ENCODE measurements at regions not wholly inside any gene's neighbourhood (a gene's known extent, or its start where the extent isn't known, plus 50 kb on each side); places are given as distances from the start of the nearest gene placed in this dataset.

GRCh38 chr2:106599540-106599939 is 112.4 kb downstream of the CD8B2 start:
- no peaks in the 10 kb centered on the region for H3K9me3 ChIP-seq (ENCODE audit: control insufficient read depth, low read depth, low read length)
- no peak overlapping the region for H3K9ac ChIP-seq (ENCODE audit: low read length)
- no peaks in the 10 kb centered on the region for H3K4me1 ChIP-seq (ENCODE audit: control insufficient read depth, low read depth, low read length)
- H3K27ac ChIP-seq (ENCODE audit: low read length), result no peak overlapping the region
- H3K27me3 ChIP-seq (ENCODE audit: control insufficient read depth, insufficient read depth, low read length), result no peaks in the 10 kb centered on the region
- no peaks in the 10 kb centered on the region for H3K36me3 ChIP-seq (ENCODE audit: control insufficient read depth, low read depth, low read length)
- H3K4me3 ChIP-seq (ENCODE audit: low read length), result no peak overlapping the region

GRCh38 chr2:106602042-106602441 is 114.9 kb downstream of the CD8B2 start:
- no peaks in the 10 kb centered on the region for H3K9me3 ChIP-seq (ENCODE audit: control insufficient read depth, low read depth, low read length)
- no peak overlapping the region for H3K4me3 ChIP-seq (ENCODE audit: low read length)
- no peak overlapping the region for H3K27ac ChIP-seq (ENCODE audit: low read length)
- H3K4me1 ChIP-seq (ENCODE audit: control insufficient read depth, low read depth, low read length), result no peaks in the 10 kb centered on the region
- H3K36me3 ChIP-seq (ENCODE audit: control insufficient read depth, low read depth, low read length), result no peaks in the 10 kb centered on the region
- no peaks in the 10 kb centered on the region for H3K27me3 ChIP-seq (ENCODE audit: control insufficient read depth, insufficient read depth, low read length)
- no peak overlapping the region for H3K9ac ChIP-seq (ENCODE audit: low read length)

GRCh38 chr2:106606652-106607051 is 119.5 kb downstream of the CD8B2 start:
- H3K27me3 ChIP-seq (ENCODE audit: control insufficient read depth, insufficient read depth, low read length), result no peaks in the 10 kb centered on the region
- no peaks in the 10 kb centered on the region for H3K4me1 ChIP-seq (ENCODE audit: control insufficient read depth, low read depth, low read length)
- H3K36me3 ChIP-seq (ENCODE audit: control insufficient read depth, low read depth, low read length), result no peaks in the 10 kb centered on the region
- no peaks in the 10 kb centered on the region for H3K9me3 ChIP-seq (ENCODE audit: control insufficient read depth, low read depth, low read length)
- no peak overlapping the region for H3K27ac ChIP-seq (ENCODE audit: low read length)
- no peak overlapping the region for H3K4me3 ChIP-seq (ENCODE audit: low read length)
- H3K9ac ChIP-seq (ENCODE audit: low read length), result no peak overlapping the region

GRCh38 chr2:106607371-106607770 is 120.2 kb downstream of the CD8B2 start:
- Histone ChIP-seq H3K27ac (ENCODE audit: low read length) (no peak overlapping the region), H3K4me1 (ENCODE audit: control insufficient read depth, low read depth, low read length) (no peaks in the 10 kb centered on the region), H3K4me3 (ENCODE audit: low read length) (no peak overlapping the region), H3K36me3 (ENCODE audit: control insufficient read depth, low read depth, low read length) (no peaks in the 10 kb centered on the region), H3K27me3 (ENCODE audit: control insufficient read depth, insufficient read depth, low read length) (no peaks in the 10 kb centered on the region), H3K9ac (ENCODE audit: low read length) (no peak overlapping the region), H3K9me3 (ENCODE audit: control insufficient read depth, low read depth, low read length) (no peaks in the 10 kb centered on the region)

GRCh38 chr2:106609780-106610179 is 122.6 kb downstream of the CD8B2 start:
- Histone ChIP-seq H3K27me3 (ENCODE audit: control insufficient read depth, insufficient read depth, low read length) (no peaks in the 10 kb centered on the region), H3K36me3 (ENCODE audit: control insufficient read depth, low read depth, low read length) (no peaks in the 10 kb centered on the region), H3K27ac (ENCODE audit: low read length) (no peak overlapping the region), H3K9ac (ENCODE audit: low read length) (no peak overlapping the region), H3K9me3 (ENCODE audit: control insufficient read depth, low read depth, low read length) (peaks cover 4% of the 10 kb centered on the region), H3K4me3 (ENCODE audit: low read length) (no peak overlapping the region), H3K4me1 (ENCODE audit: control insufficient read depth, low read depth, low read length) (no peaks in the 10 kb centered on the region)

GRCh38 chr2:106614511-106615291 is 127.5 kb downstream of the CD8B2 start:
- Histone ChIP-seq H3K9me3 (ENCODE audit: control insufficient read depth, low read depth, low read length) (peaks cover 4% of the 10 kb centered on the region), H3K27me3 (ENCODE audit: control insufficient read depth, insufficient read depth, low read length) (no peaks in the 10 kb centered on the region), H3K4me3 (ENCODE audit: low read length) (no peak overlapping the region), H3K27ac (ENCODE audit: low read length) (no peak overlapping the region), H3K9ac (ENCODE audit: low read length) (no peak overlapping the region), H3K4me1 (ENCODE audit: control insufficient read depth, low read depth, low read length) (peaks cover 8% of the 10 kb centered on the region), H3K36me3 (ENCODE audit: control insufficient read depth, low read depth, low read length) (no peaks in the 10 kb centered on the region)

- Histone ChIP-seq H3K4me1 (ENCODE audit: control insufficient read depth, low read depth, low read length) (peaks cover 8% of the 10 kb centered on the region), H3K9ac (ENCODE audit: low read length) (no peak overlapping the region), H3K27ac (ENCODE audit: low read length) (no peak overlapping the region), H3K27me3 (ENCODE audit: control insufficient read depth, insufficient read depth, low read length) (no peaks in the 10 kb centered on the region), H3K36me3 (ENCODE audit: control insufficient read depth, low read depth, low read length) (no peaks in the 10 kb centered on the region), H3K4me3 (ENCODE audit: low read length) (no peak overlapping the region), H3K9me3 (ENCODE audit: control insufficient read depth, low read depth, low read length) (no peaks in the 10 kb centered on the region)
Measured at GRCh38 chr2:106618614-106619013, 131.4 kb downstream of the CD8B2 start.

GRCh38 chr2:106623456-106623855 is 136.3 kb downstream of the CD8B2 start:
- Histone ChIP-seq H3K4me3 (ENCODE audit: low read length) (no peak overlapping the region), H3K27me3 (ENCODE audit: control insufficient read depth, insufficient read depth, low read length) (no peaks in the 10 kb centered on the region), H3K9ac (ENCODE audit: low read length) (no peak overlapping the region), H3K4me1 (ENCODE audit: control insufficient read depth, low read depth, low read length) (peaks cover 7% of the 10 kb centered on the region), H3K27ac (ENCODE audit: low read length) (no peak overlapping the region), H3K36me3 (ENCODE audit: control insufficient read depth, low read depth, low read length) (no peaks in the 10 kb centered on the region), H3K9me3 (ENCODE audit: control insufficient read depth, low read depth, low read length) (peaks cover under 1% of the 10 kb centered on the region)

GRCh38 chr2:106624787-106625380 is 137.7 kb downstream of the CD8B2 start:
- no peak overlapping the region for H3K9ac ChIP-seq (ENCODE audit: low read length)
- H3K4me1 ChIP-seq (ENCODE audit: control insufficient read depth, low read depth, low read length), result no peaks in the 10 kb centered on the region
- H3K27ac ChIP-seq (ENCODE audit: low read length), result no peak overlapping the region
- H3K27me3 ChIP-seq (ENCODE audit: control insufficient read depth, insufficient read depth, low read length), result no peaks in the 10 kb centered on the region
- H3K4me3 ChIP-seq (ENCODE audit: low read length), result no peak overlapping the region
- H3K9me3 ChIP-seq (ENCODE audit: control insufficient read depth, low read depth, low read length), result peaks cover 3% of the 10 kb centered on the region
- H3K36me3 ChIP-seq (ENCODE audit: control insufficient read depth, low read depth, low read length), result no peaks in the 10 kb centered on the region

GRCh38 chr2:106628377-106628776 is 141.2 kb downstream of the CD8B2 start:
- no peak overlapping the region for H3K9ac ChIP-seq (ENCODE audit: low read length)
- H3K27ac ChIP-seq (ENCODE audit: low read length), result no peak overlapping the region
- H3K9me3 ChIP-seq (ENCODE audit: control insufficient read depth, low read depth, low read length), result peaks cover 3% of the 10 kb centered on the region
- H3K36me3 ChIP-seq (ENCODE audit: control insufficient read depth, low read depth, low read length), result no peaks in the 10 kb centered on the region
- H3K4me1 ChIP-seq (ENCODE audit: control insufficient read depth, low read depth, low read length), result no peaks in the 10 kb centered on the region
- H3K27me3 ChIP-seq (ENCODE audit: control insufficient read depth, insufficient read depth, low read length), result no peaks in the 10 kb centered on the region
- no peak overlapping the region for H3K4me3 ChIP-seq (ENCODE audit: low read length)

GRCh38 chr2:106629981-106630380 is 142.8 kb downstream of the CD8B2 start:
- no peak overlapping the region for H3K4me3 ChIP-seq (ENCODE audit: low read length)
- no peaks in the 10 kb centered on the region for H3K27me3 ChIP-seq (ENCODE audit: control insufficient read depth, insufficient read depth, low read length)
- no peaks in the 10 kb centered on the region for H3K36me3 ChIP-seq (ENCODE audit: control insufficient read depth, low read depth, low read length)
- H3K9me3 ChIP-seq (ENCODE audit: control insufficient read depth, low read depth, low read length), result peaks cover 3% of the 10 kb centered on the region
- no peak overlapping the region for H3K27ac ChIP-seq (ENCODE audit: low read length)
- no peaks in the 10 kb centered on the region for H3K4me1 ChIP-seq (ENCODE audit: control insufficient read depth, low read depth, low read length)
- H3K9ac ChIP-seq (ENCODE audit: low read length), result no peak overlapping the region

- Histone ChIP-seq H3K9ac (ENCODE audit: low read length) (no peak overlapping the region), H3K4me3 (ENCODE audit: low read length) (no peak overlapping the region), H3K27ac (ENCODE audit: low read length) (no peak overlapping the region), H3K4me1 (ENCODE audit: control insufficient read depth, low read depth, low read length) (no peaks in the 10 kb centered on the region), H3K36me3 (ENCODE audit: control insufficient read depth, low read depth, low read length) (no peaks in the 10 kb centered on the region), H3K27me3 (ENCODE audit: control insufficient read depth, insufficient read depth, low read length) (no peaks in the 10 kb centered on the region), H3K9me3 (ENCODE audit: control insufficient read depth, low read depth, low read length) (peaks cover 3% of the 10 kb centered on the region)
Measured at GRCh38 chr2:106631281-106631680, 144.1 kb downstream of the CD8B2 start.
